Thoracic aorta (tissue), 2 donors: ENCODE measurements at regions not wholly inside any gene's neighbourhood (a gene's known extent, or its start where the extent isn't known, plus 50 kb on each side); places are given as distances from the start of the nearest gene placed in this dataset.
"Not testable (repeated sequence)": the region's sequence is repeated elsewhere in the genome, so short reads cannot be mapped to it uniquely, and the experiment has no call there.

ENCODE experiments used
- ATAC-seq: fragments of 150-250 bp; one replicate; pipeline ENCODE4 v1.8.0; 2017; ENCODE audit warnings: low read depth; ENCODE audit not compliant: insufficient number of reproducible peaks, low FRiP score
- DNase-seq: peaks from one replicate; pipeline ENCODE4 v3.0.0-alpha.2; 2020; ENCODE audit warnings: low spot score
- H3K27ac ChIP-seq, 2 donors: fragments of 200-600 bp; sonication (generic); 1 replicate in 1 of 2; 2 replicates in 1 of 2; pipeline ENCODE4 v1.5.1; 2016; ENCODE audit warnings: mild to moderate bottlenecking in 2 of 2, moderate library complexity in 2 of 2
- H3K27me3 ChIP-seq: fragments of 200-600 bp; sonication (generic); replicated peaks from 2 replicates; pipeline ENCODE4 v1.6.0; 2016; ENCODE audit warnings: mild to moderate bottlenecking; ENCODE audit not compliant: insufficient read depth
- H3K36me3 ChIP-seq: fragments of 200-600 bp; sonication (generic); one replicate; pipeline ENCODE4 v1.5.1; 2016
- H3K4me1 ChIP-seq, 2 donors: fragments of 200-600 bp; sonication (generic); 1 replicate in 1 of 2; 2 replicates in 1 of 2; pipeline versions ENCODE4 v1.5.1 to v1.6.0; 2016; ENCODE audit warnings: low read depth in 2 of 2, mild to moderate bottlenecking in 1 of 2; ENCODE audit not compliant: control insufficient read depth in 1 of 2
- H3K4me3 ChIP-seq: fragments of 200-600 bp; sonication (generic); 2 replicates; pipeline ENCODE4 v1.5.1; 2016; ENCODE audit warnings: mild to moderate bottlenecking
- H3K9me3 ChIP-seq: fragments of 200-600 bp; sonication (generic); 2 replicates; pipeline ENCODE4 v1.5.1; 2016
- CTCF ChIP-seq: fragments of 200-600 bp; sonication (generic); IDR thresholded peaks from one replicate; pipeline ENCODE4 v1.5.1; 2019; ENCODE audit warnings: antibody characterized with exemption

GRCh38 chr12:65721541-65722190, 102.6 kb upstream of the HMGA2 start:
- H3K4me1 ChIP-seq: no peaks in the 10 kb centered on the region
- no peak for DNase-seq
- no peaks in the 10 kb centered on the region for H3K36me3 ChIP-seq
- H3K4me3 ChIP-seq: no peak overlapping the region
- no peak overlapping the region for H3K27ac ChIP-seq
- no peaks in the 10 kb centered on the region for H3K9me3 ChIP-seq
- TF ChIP-seq CTCF: no peak
- no peaks in the 10 kb centered on the region for H3K27me3 ChIP-seq
- no peak for ATAC-seq

DNA sequence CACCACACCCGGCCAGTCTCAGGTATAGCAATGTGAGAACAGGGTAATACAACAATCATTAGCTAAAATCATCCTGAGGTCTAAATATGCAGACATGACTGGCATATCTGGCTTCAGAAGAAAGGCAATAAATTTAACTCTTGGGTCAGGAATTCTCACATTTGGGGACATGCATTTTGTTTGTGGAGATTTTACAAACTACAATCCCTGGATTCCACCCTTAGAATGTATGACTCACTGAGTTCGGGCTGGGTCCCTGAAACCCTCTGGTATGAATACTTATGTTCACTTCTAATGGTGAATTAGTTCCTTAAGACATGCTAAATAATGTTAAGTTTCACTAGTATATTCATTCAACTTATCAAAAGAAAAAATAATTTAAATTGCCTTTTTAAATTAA, 98.9 kb upstream of the HMGA2 start:
- no peak for TF ChIP-seq CTCF
- Histone ChIP-seq H3K4me1 (peaks cover 0 to 7% of the 10 kb centered on the region in 2 donors), H3K36me3 (no peaks in the 10 kb centered on the region), H3K27me3 (peaks cover 12% of the 10 kb centered on the region), H3K9me3 (no peaks in the 10 kb centered on the region), H3K27ac (no peak overlapping the region), H3K4me3 (no peak overlapping the region)
- ATAC-seq: no peak
- no peak for DNase-seq

- H3K27me3 ChIP-seq: peaks cover 12% of the 10 kb centered on the region
- no peak for TF ChIP-seq CTCF
- no peak for ATAC-seq
- peaks cover 0 to 7% of the 10 kb centered on the region in 2 donors for H3K4me1 ChIP-seq
- H3K9me3 ChIP-seq: no peaks in the 10 kb centered on the region
- H3K4me3 ChIP-seq: no peak overlapping the region
- no peaks in the 10 kb centered on the region for H3K36me3 ChIP-seq
- H3K27ac ChIP-seq: no peak overlapping the region
- DNase-seq: no peak
Measured at GRCh38 chr12:65728455-65728847, 95.8 kb upstream of the HMGA2 start.

DNA sequence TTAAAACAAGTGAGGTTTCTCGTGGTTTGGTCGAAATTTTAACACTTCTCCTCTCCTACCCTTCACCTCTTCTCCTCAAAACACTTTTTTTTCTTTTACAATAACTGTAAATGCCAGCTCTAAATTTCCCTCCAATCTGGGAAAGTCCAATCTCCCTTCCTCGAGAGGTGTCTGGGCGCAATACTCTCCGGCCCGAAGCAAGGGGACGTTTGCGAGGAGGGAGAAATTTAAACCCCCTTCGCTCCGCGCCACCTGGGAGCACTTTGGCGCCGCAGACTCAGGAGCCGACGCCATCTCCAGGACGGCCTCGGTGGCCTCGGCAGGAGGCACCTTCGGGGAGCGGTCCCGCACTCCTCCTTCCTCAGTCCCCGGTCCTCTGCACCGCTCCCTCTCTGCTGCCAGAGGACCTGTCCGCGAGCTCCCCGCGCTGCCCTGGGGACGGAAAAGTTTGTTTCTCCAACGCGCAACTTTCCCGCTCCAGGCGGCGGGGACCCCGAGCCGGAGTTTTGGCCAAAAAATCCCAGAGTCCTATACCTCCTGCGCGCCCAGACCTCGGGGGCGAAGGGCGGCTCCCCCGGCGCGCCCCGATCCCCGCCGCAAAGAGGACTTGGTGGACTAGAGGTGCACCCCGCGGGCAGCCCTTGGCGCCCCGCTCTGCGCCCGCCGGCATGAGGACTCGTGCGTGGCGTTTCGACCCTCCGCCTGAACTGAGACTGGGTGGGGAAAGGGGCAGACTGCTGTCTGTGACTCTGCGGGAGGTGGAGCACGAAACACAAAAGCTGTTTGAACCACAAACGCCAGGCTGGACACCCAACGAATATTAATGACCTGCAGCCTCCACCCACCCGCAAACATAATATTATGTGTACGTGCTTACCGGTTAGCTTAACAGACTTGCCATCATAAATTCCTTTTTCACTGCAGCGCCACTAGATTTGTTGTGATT, 95.2 kb upstream of the HMGA2 start:
- peak overlapping the region; percentile 3 for H3K4me3 ChIP-seq
- no peak for ATAC-seq
- H3K27ac ChIP-seq: no peak overlapping the region
- H3K4me1 ChIP-seq: peaks cover 0 to 7% of the 10 kb centered on the region in 2 donors
- TF ChIP-seq CTCF: no peak
- DNase-seq: no peak
- peaks cover 12% of the 10 kb centered on the region for H3K27me3 ChIP-seq
- no peaks in the 10 kb centered on the region for H3K9me3 ChIP-seq
- no peaks in the 10 kb centered on the region for H3K36me3 ChIP-seq

GRCh38 chr12:65731771-65732170, 92.5 kb upstream of the HMGA2 start:
- ATAC-seq: no peak
- TF ChIP-seq CTCF: no peak
- Histone ChIP-seq H3K9me3 (no peaks in the 10 kb centered on the region), H3K27me3 (peaks cover 12% of the 10 kb centered on the region), H3K27ac (no peak overlapping the region), H3K36me3 (no peaks in the 10 kb centered on the region), H3K4me3 (no peak overlapping the region), H3K4me1 (peaks cover 0 to 7% of the 10 kb centered on the region in 2 donors)
- no peak for DNase-seq

- DNase-seq, H3K4me3 ChIP-seq, H3K4me1 ChIP-seq, H3K27me3 ChIP-seq, H3K9me3 ChIP-seq, ATAC-seq, H3K27ac ChIP-seq, H3K36me3 ChIP-seq: not testable (repeated sequence)
Measured at GRCh38 chr12:65733643-65734042, 90.6 kb upstream of the HMGA2 start.
